PC-9 (cell line): ENCODE measurements at regions not wholly inside any gene's neighbourhood (a gene's known extent, or its start where the extent isn't known, plus 50 kb on each side); places are given as distances from the start of the nearest gene placed in this dataset.

ENCODE experiments used
- BruUV-seq: library from RNA; stranded (reverse); fragments of 400-500 nt; replicated peaks from 2 replicates; lab custom pipeline; 2021; lab: Mats Ljungman, UMichigan
- CTCF ChIA-PET: fragments of 300-600 bp; sonication (Branson Sonifier 250); formaldehyde crosslinking; loops from one replicate; lab custom pipeline; 2022; ENCODE audit warnings: antibody characterized with exemption; lab: Charles Lee
- POLR2A ChIA-PET: fragments of 300-600 bp; sonication (Branson Sonifier 250); formaldehyde crosslinking; loops from one replicate; lab custom pipeline; 2022; ENCODE audit warnings: antibody characterized with exemption; ENCODE audit not compliant: unreplicated experiment; lab: Charles Lee
- DNase-seq, 2 experiments: peaks; one replicate each; pipeline versions ENCODE4 v3.0.0 to v3.0.0-alpha.2; 2015 to 2022; ENCODE audit warnings: mixed read lengths in 1 of 2
- H2AFZ ChIP-seq: fragments of 200-600 bp; sonication (generic); 2 replicates; pipeline ENCODE4 v1.8.1; 2017; ENCODE audit warnings: antibody characterized with exemption
- H3F3A ChIP-seq: fragments of 200-600 bp; sonication (generic); 2 replicates; pipeline ENCODE4 v1.8.1; 2017; ENCODE audit warnings: antibody characterized with exemption, mild to moderate bottlenecking, low read depth; ENCODE audit not compliant: insufficient read depth
- H3K27ac ChIP-seq: fragments of 200-600 bp; sonication (generic); 2 replicates; pipeline ENCODE4 v1.6.1; 2016; ENCODE audit warnings: mixed run types
- H3K27me3 ChIP-seq: fragments of 200-600 bp; sonication (generic); 2 replicates; pipeline ENCODE4 v1.6.1; 2016; ENCODE audit warnings: low read depth, mixed run types; ENCODE audit not compliant: insufficient read depth
- H3K36me3 ChIP-seq: fragments of 200-600 bp; sonication (generic); 2 replicates; pipeline ENCODE4 v1.6.1; 2016; ENCODE audit warnings: low read depth, mixed run types
- H3K4me1 ChIP-seq: fragments of 200-600 bp; sonication (generic); replicated peaks from 2 replicates; pipeline ENCODE4 v1.6.1; 2016; ENCODE audit warnings: mixed run types; ENCODE audit not compliant: insufficient read depth
- H3K4me2 ChIP-seq: fragments of 200-600 bp; sonication (generic); 2 replicates; pipeline ENCODE4 v1.6.1; 2017; ENCODE audit warnings: mixed run types
- H3K4me3 ChIP-seq: fragments of 200-600 bp; sonication (generic); 2 replicates; pipeline ENCODE4 v1.6.1; 2016; ENCODE audit warnings: mixed run types
- H3K79me2 ChIP-seq: fragments of 200-600 bp; sonication (generic); 2 replicates; pipeline ENCODE4 v1.6.1; 2017; ENCODE audit warnings: low read depth, mixed run types
- H3K9me2 ChIP-seq: fragments of 200-600 bp; sonication (generic); 2 replicates; pipeline ENCODE4 v1.8.1; 2017; ENCODE audit warnings: mild to moderate bottlenecking; ENCODE audit not compliant: insufficient read depth
- H3K9me3 ChIP-seq: fragments of 200-600 bp; sonication (generic); 2 replicates; pipeline ENCODE4 v1.8.1; 2016; ENCODE audit warnings: low read depth; ENCODE audit not compliant: insufficient read depth
- H4K20me1 ChIP-seq: fragments of 200-600 bp; sonication (generic); 2 replicates; pipeline ENCODE4 v1.8.1; 2017; ENCODE audit not compliant: insufficient read depth
- EZH2 ChIP-seq: fragments of 200-600 bp; sonication (generic); IDR thresholded peaks from 2 replicates; pipeline ENCODE4 v1.8.0; 2017; ENCODE audit warnings: antibody characterized with exemption, low read depth
- intact Hi-C: fragments of 100-400 bp; cut with micrococcal nuclease; formaldehyde crosslinking; loops from one replicate; pipeline ENCODE4 v1.10.0; 2022; ENCODE audit not compliant: unreplicated experiment
- TF ChIP-seq, protein P1 (sequence below): fragments of 200-600 bp; sonication (generic); conservative IDR thresholded peaks from 2 replicates; pipeline ENCODE4 v1.6.1; 2017; ENCODE audit warnings: mixed run types, antibody characterized with exemption, mild to moderate bottlenecking, moderate library complexity

GRCh38 chr14:32010604-32011125 lies 66.4 kb upstream of the ARHGAP5 start:
- Histone ChIP-seq H4K20me1 (no peaks in the 10 kb centered on the region), H3K79me2 (no peaks in the 10 kb centered on the region), H3K27ac (peak overlapping the region; percentile 94), H3K4me2 (peak overlapping the region; percentile 70), H2AFZ (peak overlapping the region; percentile 53), H3K27me3 (no peaks in the 10 kb centered on the region), H3F3A (peaks cover 44% of the 10 kb centered on the region), H3K9me3 (no peaks in the 10 kb centered on the region), H3K9me2 (no peaks in the 10 kb centered on the region), H3K36me3 (no peaks in the 10 kb centered on the region), H3K4me3 (peak overlapping the region; percentile 16; the same call in 1 of the 2 replicates), H3K4me1 (peaks cover 64% of the 10 kb centered on the region)
- CTCF ChIA-PET: interaction anchor here (0.6 kb wide), 1 partner anchor 8 kb away, joined by 4 read pairs; no protein-coding TSS in a partner anchor
- TF ChIP-seq, protein P1, sequence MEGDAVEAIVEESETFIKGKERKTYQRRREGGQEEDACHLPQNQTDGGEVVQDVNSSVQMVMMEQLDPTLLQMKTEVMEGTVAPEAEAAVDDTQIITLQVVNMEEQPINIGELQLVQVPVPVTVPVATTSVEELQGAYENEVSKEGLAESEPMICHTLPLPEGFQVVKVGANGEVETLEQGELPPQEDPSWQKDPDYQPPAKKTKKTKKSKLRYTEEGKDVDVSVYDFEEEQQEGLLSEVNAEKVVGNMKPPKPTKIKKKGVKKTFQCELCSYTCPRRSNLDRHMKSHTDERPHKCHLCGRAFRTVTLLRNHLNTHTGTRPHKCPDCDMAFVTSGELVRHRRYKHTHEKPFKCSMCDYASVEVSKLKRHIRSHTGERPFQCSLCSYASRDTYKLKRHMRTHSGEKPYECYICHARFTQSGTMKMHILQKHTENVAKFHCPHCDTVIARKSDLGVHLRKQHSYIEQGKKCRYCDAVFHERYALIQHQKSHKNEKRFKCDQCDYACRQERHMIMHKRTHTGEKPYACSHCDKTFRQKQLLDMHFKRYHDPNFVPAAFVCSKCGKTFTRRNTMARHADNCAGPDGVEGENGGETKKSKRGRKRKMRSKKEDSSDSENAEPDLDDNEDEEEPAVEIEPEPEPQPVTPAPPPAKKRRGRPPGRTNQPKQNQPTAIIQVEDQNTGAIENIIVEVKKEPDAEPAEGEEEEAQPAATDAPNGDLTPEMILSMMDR: no peak
- no peak for TF ChIP-seq EZH2
- BruUV-seq: no TSS peak
- intact Hi-C loops: loop anchor here (2.0 kb wide), 1 partner anchor 62 kb away; no protein-coding TSS in a partner anchor
- DNase-seq: peak; percentile 39 to 93
- POLR2A ChIA-PET: interaction anchor here (0.6 to 1.0 kb wide), 4 partner anchors 8 to 76 kb away, joined by 3 to 10 read pairs (median 4); no protein-coding TSS in a partner anchor

GRCh38 chr14:32011225-32011624 lies 65.9 kb upstream of the ARHGAP5 start:
- Histone ChIP-seq H3K4me1 (peaks cover 58% of the 10 kb centered on the region), H3K27ac (peak overlapping the region; percentile 94), H3K79me2 (no peaks in the 10 kb centered on the region), H3K9me3 (no peaks in the 10 kb centered on the region), H3K4me3 (peak overlapping the region; percentile 16; the same call in 1 of the 2 replicates), H3K27me3 (no peaks in the 10 kb centered on the region), H4K20me1 (no peaks in the 10 kb centered on the region), H2AFZ (peak overlapping the region; percentile 53; the same call in 1 of the 2 replicates), H3K36me3 (no peaks in the 10 kb centered on the region), H3K4me2 (peak overlapping the region; percentile 70), H3K9me2 (no peaks in the 10 kb centered on the region), H3F3A (peaks cover 40% of the 10 kb centered on the region)
- POLR2A ChIA-PET: interaction anchor here (0.6 to 1.0 kb wide), 5 partner anchors 7 to 76 kb away, joined by 3 to 10 read pairs (median 4); no protein-coding TSS in a partner anchor
- intact Hi-C loops: loop anchor here (2.0 kb wide), 1 partner anchor 62 kb away; no protein-coding TSS in a partner anchor
- CTCF ChIA-PET: interaction anchor here (0.6 kb wide), 2 partner anchors 9 to 29 kb away, joined by 4 to 6 read pairs; no protein-coding TSS in a partner anchor
- no peak for DNase-seq
- BruUV-seq: no TSS peak
- TF ChIP-seq EZH2: no peak
- TF ChIP-seq, protein P1: no peak

GRCh38 chr14:32012062-32012461 lies 65.0 kb upstream of the ARHGAP5 start:
- peak overlapping the region; percentile 94 for H3K27ac ChIP-seq
- peaks cover 50% of the 10 kb centered on the region for H3K4me1 ChIP-seq
- POLR2A ChIA-PET: no interaction called here
- H3K4me3 ChIP-seq: no peak overlapping the region
- no peaks in the 10 kb centered on the region for H3K9me3 ChIP-seq
- BruUV-seq: no TSS peak
- no peaks in the 10 kb centered on the region for H3K9me2 ChIP-seq
- intact Hi-C loops: no loop called here
- CTCF ChIA-PET: no interaction called here
- H3K27me3 ChIP-seq: no peaks in the 10 kb centered on the region
- DNase-seq: peak in 1 of 2 experiments; percentile 43
- peaks cover 31% of the 10 kb centered on the region for H3F3A ChIP-seq
- no peaks in the 10 kb centered on the region for H3K79me2 ChIP-seq
- TF ChIP-seq EZH2: no peak
- TF ChIP-seq, protein P1: no peak
- no peak overlapping the region for H2AFZ ChIP-seq
- no peaks in the 10 kb centered on the region for H3K36me3 ChIP-seq
- H4K20me1 ChIP-seq: no peaks in the 10 kb centered on the region
- 0 out of 2 replicates have a peak overlapping the region, but pooled peaks have one; percentile 8 for H3K4me2 ChIP-seq
